H54 (cell line): ENCODE measurements at regions not wholly inside any gene's neighbourhood (a gene's known extent, or its start where the extent isn't known, plus 50 kb on each side); places are given as distances from the start of the nearest gene placed in this dataset.

ENCODE experiments used
- DNase-seq: peaks from one replicate; pipeline ENCODE4 v3.0.0; 2011; ENCODE audit warnings: low spot score, mixed read lengths; ENCODE audit not compliant: insufficient read length
- FAIRE-seq: peaks from 3 replicates; lab custom pipeline; 2011; peaks lifted over from hg19 to GRCh38; lab: Jason Lieb, UNC
- POLR2A ChIP-seq: IDR thresholded peaks from 2 replicates; pipeline ENCODE4 v1.6.1; 2011; ENCODE audit warnings: low read depth, mild to moderate bottlenecking, low read length

DNA sequence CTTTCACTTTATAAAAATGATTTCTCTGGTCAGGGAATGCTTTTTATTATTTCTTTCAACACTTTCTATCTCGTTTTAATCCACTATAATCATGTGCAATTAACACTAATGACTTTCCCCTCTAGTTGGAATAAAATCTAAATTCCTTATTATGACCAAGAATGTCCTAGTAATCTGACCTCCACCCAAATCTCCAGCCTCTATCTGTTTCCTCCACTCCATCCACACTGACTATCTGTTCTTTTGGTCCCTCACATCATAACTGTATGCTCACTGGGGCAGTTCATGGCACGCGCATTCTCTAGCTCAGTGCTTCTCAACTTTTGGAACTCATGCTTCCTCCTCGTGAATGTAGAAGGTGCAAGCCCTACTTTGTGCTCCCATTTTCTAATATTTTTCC is 244.7 kb downstream of the POSTN start:
- no peak for TF ChIP-seq POLR2A
- FAIRE-seq = no peak

GRCh38 chr13:37351211-37351610 is 245.7 kb upstream of the CSNK1A1L start:
- no peak for FAIRE-seq
- no peak for DNase-seq
- no peak for TF ChIP-seq POLR2A

More for the DNA sequence above, 244.7 kb downstream of the POSTN start:
- no peak for DNase-seq

DNA sequence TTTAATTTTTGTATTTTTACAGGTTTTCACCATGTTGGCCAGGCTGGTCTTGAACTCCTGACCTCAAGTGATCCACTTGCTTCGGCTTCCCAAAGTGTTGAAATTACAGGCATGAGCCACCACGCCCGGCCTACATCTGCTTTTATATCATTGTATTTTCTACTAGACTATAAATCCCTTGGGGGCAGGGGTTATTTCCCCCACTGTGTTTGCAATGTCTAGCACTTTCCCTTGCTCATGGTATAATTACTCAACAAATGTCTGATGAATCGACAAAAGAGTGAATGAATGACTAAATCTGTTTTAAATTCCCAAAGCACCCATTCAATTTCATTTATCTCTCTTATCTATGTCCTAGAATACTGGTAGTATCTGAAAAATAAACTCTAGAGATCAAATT is 244.5 kb upstream of the CSNK1A1L start:
- TF ChIP-seq POLR2A = no peak
- FAIRE-seq (no peak), DNase-seq (no peak)

DNA sequence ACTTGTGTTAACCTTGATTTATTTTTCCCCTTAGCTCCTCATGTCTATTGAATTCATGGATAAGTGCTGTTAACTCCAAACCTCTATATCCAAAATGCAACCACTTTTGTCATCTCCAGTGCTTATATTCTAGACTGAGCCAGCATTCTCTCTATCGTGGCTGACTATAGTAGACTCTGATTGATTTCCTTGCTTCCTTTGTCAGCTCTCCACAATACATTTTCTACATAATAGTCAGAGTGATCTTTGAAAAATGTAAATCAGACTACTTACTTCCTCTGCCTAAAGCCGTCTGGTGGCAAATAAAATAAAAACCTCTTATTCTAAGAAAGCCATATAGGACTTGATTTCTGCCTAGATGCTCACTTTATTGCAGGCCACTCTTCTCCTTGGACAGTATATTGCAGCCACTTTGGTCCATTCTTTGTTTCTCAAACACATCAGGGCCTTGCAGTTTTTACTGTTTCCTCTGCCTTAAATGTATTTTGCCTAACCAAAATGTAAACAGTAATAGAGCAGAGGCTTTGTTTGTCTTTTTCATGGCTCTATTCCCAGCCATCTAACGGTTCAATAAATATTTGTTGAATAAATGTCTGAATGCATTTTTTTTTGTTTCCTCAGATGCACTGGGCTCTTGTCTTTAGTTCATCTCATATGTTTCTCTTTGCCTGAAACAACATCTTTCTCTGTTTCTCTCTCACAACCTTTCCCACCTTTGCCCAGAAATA is 243.6 kb upstream of the CSNK1A1L start:
- no peak for TF ChIP-seq POLR2A
- DNase-seq (no peak), FAIRE-seq (no peak)

- TF ChIP-seq POLR2A = no peak
- FAIRE-seq = no peak
Measured at GRCh38 chr13:37345869-37346268, 240.4 kb upstream of the CSNK1A1L start.

DNA sequence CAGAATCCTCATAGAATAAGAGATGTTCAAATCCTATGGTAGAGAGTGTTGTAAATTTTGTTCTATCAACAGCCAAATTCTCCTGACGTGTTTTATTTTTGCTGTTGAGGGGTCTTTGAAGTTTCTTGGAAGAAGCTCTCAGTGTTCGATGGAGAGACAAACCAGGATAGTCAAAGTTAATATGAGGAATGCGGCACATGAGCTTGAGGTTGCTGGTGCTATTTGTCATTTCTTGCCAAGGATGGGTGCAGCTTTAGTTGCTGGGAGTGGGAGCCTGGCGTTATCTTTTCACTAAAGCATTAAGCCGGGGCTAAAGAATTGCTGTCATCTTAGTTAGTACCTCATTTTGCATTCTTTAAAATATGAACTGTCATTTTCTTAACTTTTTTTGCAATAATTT is 239.9 kb upstream of the CSNK1A1L start:
- DNase-seq = no peak
- FAIRE-seq = no peak
- TF ChIP-seq POLR2A = no peak

More at GRCh38 chr13:37345869-37346268, 240.4 kb upstream of the CSNK1A1L start:
- no peak for DNase-seq

DNA sequence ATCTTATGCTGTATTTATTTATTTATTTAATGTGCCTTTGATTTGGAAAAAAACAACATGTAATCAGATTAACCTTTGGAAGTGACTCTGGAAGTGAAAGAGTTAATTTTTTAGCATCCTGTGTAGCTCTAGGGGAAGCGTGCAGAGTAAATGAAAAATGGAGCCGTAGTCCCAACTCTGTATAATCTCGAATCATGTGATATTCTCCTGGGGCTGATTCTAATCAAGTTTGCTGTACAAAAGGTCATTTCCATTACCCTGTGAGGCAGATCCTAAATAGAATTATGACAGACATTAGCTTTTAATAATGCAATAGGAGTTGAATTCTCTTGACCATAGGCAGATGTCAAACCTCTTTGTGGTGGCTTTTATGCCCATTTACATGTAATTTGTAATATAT is 238.6 kb upstream of the CSNK1A1L start:
- DNase-seq (no peak), FAIRE-seq (no peak)
- TF ChIP-seq POLR2A = no peak

- DNase-seq (no peak), FAIRE-seq (no peak)
- TF ChIP-seq POLR2A = no peak
Measured at GRCh38 chr13:37342205-37342604, 236.7 kb upstream of the CSNK1A1L start.

DNA sequence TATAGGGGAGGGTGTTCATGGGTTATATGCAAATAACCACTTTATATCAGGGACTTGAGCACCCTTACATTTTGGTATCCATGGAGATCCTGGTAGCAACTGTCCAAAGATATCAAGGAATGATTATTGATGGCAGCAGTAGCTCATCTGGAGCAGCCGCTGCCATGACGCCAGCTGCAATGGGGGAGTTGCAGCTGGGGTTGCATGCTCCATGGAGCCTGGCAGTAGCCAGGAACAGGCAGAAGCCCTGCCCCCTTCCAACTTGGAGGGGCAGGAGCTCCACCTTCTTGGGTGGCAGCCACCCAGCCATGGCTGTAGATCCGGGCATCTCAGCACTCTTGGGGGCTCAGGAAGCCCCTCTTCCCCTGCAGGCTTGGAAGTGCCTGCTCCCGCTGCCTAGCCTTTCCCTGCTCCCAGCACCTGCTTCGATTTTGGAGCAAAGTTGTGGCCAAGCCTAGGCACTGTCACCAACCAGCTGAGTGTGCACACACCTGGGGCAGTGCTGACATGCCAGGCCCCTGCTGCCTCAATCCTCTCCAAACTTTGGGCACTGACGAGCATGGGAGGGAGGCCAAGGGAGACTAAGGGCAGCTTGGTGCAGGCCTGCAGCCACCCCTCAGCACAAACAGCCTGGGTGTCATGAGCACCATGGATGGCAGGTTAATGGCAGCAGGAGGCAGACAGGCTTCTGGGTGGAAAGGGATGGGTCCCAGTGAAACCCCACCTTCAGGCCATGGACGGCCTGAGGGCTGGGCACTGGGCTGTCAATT is 235.6 kb upstream of the CSNK1A1L start:
- DNase-seq = no peak
- no peak for TF ChIP-seq POLR2A

GRCh38 chr13:37339386-37339735 is 233.9 kb upstream of the CSNK1A1L start:
- DNase-seq (no peak), FAIRE-seq (no peak)
- TF ChIP-seq POLR2A = no peak

More for the DNA sequence above, 235.6 kb upstream of the CSNK1A1L start:
- FAIRE-seq = no peak

GRCh38 chr13:37338726-37339385 is 233.4 kb upstream of the CSNK1A1L start:
- DNase-seq = no peak
- TF ChIP-seq POLR2A = no peak
- FAIRE-seq = no peak

GRCh38 chr13:37326334-37326733 is 220.9 kb upstream of the CSNK1A1L start:
- TF ChIP-seq POLR2A = no peak
- no peak for FAIRE-seq
- no peak for DNase-seq

DNA sequence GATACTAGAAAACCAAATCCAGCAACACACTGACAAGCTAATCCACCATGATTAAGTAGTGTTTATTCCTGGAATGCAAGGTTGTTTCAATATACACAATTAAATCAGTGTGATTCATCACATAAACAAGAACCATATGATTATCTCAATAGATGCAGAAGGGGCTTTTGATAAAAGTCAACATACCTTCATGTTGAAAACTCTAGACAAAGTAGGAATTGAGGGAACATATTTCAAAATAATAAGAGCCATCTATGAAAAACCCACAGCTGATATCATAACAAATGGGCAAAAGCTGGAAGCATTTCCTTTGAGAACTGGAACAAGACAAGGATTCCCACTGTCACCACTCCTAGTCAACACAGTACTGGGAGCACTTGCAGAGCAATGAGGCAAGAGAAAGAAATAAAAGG is 213.6 kb upstream of the CSNK1A1L start:
- FAIRE-seq (no peak), DNase-seq (no peak)
- TF ChIP-seq POLR2A = no peak

- TF ChIP-seq POLR2A = no peak
- DNase-seq (no peak), FAIRE-seq (no peak)
Measured at GRCh38 chr13:37316935-37317334, 211.5 kb upstream of the CSNK1A1L start.
